Upper lobe of left lung (tissue), 4 donors: ENCODE measurements at regions not wholly inside any gene's neighbourhood (a gene's known extent, or its start where the extent isn't known, plus 50 kb on each side); places are given as distances from the start of the nearest gene placed in this dataset.

Experiments
- EP300 ChIP-seq, 4 donors: sonication (generic); formaldehyde crosslinking; IDR thresholded peaks; one replicate each; pipeline ENCODE4 v1.5.1; 2017; ENCODE audit warnings: antibody characterized with exemption in 4 of 4, control low read depth in 2 of 4
- POLR2A ChIP-seq, 4 donors: fragments of 450-650 bp; IDR thresholded peaks; one replicate each; pipeline ENCODE4 v1.5.1; 2016 to 2017; ENCODE audit warnings: antibody characterized with exemption in 4 of 4, mild to moderate bottlenecking in 2 of 4
- POLR2AphosphoS5 ChIP-seq, 2 donors: sonication (generic); formaldehyde crosslinking; IDR thresholded peaks; one replicate each; pipeline ENCODE4 v1.5.1; 2017; ENCODE audit warnings: antibody characterized with exemption in 2 of 2
- TF ChIP-seq, protein P1 (sequence below), 6 experiments: fragments of 450-650 bp in 4 of 6; fragments of 200-600 bp in 2 of 6; sonication (generic) in 2 of 6; IDR thresholded peaks; one replicate each; pipeline ENCODE4 v1.5.1; 2016 to 2019; ENCODE audit warnings: antibody characterized with exemption in 6 of 6

DNA sequence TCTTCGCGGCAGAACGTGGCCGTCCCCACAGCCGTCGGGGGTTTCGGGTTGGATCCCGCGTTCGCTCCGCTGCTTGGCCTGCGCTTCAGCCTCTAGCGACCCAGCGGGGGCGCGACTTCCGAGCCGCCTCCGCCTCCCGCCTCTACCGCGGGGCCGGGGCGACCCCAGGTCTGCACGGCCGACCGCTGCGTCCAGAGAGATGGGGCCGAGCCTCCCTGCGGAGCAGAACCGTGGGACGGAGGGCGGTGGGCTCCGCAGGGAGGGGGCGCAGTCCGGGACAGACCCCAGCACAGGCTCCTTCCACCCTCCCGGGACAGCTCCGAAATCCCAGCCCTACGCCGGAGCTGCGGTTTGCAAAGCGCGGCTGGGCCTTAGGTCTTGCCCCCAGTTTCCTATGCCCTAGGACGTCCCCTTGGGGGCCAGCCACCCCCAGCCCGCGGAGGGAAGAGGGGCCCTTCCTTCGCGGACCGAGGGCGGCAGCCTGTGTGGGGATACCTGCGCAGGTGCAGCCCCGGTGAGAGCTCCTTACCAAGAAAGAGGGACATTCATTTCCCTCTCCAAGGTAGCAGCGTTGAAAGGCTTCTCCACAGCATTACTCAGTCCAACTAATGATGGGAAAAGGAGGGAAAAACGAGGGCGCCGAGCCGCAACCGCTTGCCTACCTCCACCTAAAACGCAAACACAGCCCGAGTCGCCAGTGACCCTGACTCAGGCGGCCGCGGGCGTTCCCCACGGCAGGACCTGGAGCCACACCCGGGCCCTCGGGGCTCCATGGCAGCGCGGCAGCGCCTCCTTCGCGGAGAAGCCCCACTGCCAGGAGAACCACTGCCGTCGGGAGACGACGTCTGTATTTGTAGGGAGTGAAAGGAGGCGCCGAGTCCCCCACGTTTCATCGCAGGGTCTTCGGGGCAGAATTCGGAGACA lies 115.7 kb downstream of the BMS1 start:
- TF ChIP-seq EP300 (IDR thresholded peaks at IDR 0.05) = no peak
- TF ChIP-seq POLR2A (IDR thresholded peaks at IDR 0.05) = no peak
- TF ChIP-seq, protein P1, sequence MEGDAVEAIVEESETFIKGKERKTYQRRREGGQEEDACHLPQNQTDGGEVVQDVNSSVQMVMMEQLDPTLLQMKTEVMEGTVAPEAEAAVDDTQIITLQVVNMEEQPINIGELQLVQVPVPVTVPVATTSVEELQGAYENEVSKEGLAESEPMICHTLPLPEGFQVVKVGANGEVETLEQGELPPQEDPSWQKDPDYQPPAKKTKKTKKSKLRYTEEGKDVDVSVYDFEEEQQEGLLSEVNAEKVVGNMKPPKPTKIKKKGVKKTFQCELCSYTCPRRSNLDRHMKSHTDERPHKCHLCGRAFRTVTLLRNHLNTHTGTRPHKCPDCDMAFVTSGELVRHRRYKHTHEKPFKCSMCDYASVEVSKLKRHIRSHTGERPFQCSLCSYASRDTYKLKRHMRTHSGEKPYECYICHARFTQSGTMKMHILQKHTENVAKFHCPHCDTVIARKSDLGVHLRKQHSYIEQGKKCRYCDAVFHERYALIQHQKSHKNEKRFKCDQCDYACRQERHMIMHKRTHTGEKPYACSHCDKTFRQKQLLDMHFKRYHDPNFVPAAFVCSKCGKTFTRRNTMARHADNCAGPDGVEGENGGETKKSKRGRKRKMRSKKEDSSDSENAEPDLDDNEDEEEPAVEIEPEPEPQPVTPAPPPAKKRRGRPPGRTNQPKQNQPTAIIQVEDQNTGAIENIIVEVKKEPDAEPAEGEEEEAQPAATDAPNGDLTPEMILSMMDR (IDR thresholded peaks at IDR 0.05) = no peak
- no peak for TF ChIP-seq POLR2AphosphoS5 (IDR thresholded peaks at IDR 0.05)
